ENCODE measurements at regions not wholly inside any gene's neighbourhood (a gene's known extent, or its start where the extent isn't known, plus 50 kb on each side); places are given as distances from the start of the nearest gene placed in this dataset.

DNA sequence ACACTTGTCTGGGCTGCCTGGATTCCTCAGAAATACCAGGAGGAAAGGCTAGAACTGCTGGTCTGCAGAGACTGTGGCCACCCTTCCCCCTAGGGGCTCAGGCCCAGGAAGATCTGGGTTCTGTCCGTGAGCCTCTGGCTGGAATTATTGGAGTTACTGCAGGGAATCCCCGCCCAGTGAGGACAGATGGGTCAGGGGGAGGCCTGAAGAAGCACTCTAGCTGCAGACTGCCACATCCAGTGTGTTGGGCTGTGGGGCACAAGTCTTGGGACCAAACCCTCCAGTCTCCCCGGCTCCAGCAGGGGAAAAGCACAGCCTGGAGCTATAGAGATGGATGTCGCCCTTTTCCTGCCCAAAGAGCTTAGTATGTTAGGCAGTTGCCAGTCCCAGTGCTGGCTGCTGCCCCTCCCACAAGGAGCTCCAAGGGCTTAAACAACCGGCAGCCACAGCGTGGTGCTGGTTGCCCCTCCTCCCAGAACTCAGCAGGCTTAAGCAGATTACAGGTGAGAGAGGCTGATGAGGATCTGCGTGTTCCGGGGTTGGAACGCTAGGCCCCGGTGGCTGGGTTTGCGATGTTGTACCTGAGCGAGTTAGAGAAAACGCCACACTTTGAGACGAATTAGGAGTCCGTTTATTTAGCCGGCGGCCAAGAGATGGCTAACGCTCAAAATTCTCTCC lies 255.5 kb upstream of the LRRC7 start:
- no peaks in the 10 kb centered on the region for H3K36me3 ChIP-seq (ENCODE audit: insufficient read depth, low read length)
- no peak overlapping the region for H3K9ac ChIP-seq (ENCODE audit: low read length)
- H3K9me3 ChIP-seq (ENCODE audit: low read length) = no peaks in the 10 kb centered on the region
- no peak overlapping the region for H3K4me3 ChIP-seq (ENCODE audit: low read length)
- TF ChIP-seq RAD21 (conservative IDR thresholded peaks at IDR 0.05) (no peak), SMC3 (conservative IDR thresholded peaks at IDR 0.05; ENCODE audit: poor library complexity) (no peak), TAF1 (IDR thresholded peaks at IDR 0.05; ENCODE audit: low read depth) (no peak), POLR2AphosphoS5 (IDR thresholded peaks at IDR 0.05) (no peak), EZH2 (IDR thresholded peaks at IDR 0.05; ENCODE audit: borderline replicate concordance, insufficient read depth, low read length, poor library complexity, severe bottlenecking) (no peak), MXI1 (conservative IDR thresholded peaks at IDR 0.05; ENCODE audit: poor library complexity, severe bottlenecking) (no peak), EP300 (conservative IDR thresholded peaks at IDR 0.05; ENCODE audit: poor library complexity, severe bottlenecking) (no peak)
- TF ChIP-seq, protein P1, sequence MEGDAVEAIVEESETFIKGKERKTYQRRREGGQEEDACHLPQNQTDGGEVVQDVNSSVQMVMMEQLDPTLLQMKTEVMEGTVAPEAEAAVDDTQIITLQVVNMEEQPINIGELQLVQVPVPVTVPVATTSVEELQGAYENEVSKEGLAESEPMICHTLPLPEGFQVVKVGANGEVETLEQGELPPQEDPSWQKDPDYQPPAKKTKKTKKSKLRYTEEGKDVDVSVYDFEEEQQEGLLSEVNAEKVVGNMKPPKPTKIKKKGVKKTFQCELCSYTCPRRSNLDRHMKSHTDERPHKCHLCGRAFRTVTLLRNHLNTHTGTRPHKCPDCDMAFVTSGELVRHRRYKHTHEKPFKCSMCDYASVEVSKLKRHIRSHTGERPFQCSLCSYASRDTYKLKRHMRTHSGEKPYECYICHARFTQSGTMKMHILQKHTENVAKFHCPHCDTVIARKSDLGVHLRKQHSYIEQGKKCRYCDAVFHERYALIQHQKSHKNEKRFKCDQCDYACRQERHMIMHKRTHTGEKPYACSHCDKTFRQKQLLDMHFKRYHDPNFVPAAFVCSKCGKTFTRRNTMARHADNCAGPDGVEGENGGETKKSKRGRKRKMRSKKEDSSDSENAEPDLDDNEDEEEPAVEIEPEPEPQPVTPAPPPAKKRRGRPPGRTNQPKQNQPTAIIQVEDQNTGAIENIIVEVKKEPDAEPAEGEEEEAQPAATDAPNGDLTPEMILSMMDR (IDR thresholded peaks at IDR 0.05; ENCODE audit: poor library complexity, severe bottlenecking) = no peak
- TF ChIP-seq, protein P2, sequence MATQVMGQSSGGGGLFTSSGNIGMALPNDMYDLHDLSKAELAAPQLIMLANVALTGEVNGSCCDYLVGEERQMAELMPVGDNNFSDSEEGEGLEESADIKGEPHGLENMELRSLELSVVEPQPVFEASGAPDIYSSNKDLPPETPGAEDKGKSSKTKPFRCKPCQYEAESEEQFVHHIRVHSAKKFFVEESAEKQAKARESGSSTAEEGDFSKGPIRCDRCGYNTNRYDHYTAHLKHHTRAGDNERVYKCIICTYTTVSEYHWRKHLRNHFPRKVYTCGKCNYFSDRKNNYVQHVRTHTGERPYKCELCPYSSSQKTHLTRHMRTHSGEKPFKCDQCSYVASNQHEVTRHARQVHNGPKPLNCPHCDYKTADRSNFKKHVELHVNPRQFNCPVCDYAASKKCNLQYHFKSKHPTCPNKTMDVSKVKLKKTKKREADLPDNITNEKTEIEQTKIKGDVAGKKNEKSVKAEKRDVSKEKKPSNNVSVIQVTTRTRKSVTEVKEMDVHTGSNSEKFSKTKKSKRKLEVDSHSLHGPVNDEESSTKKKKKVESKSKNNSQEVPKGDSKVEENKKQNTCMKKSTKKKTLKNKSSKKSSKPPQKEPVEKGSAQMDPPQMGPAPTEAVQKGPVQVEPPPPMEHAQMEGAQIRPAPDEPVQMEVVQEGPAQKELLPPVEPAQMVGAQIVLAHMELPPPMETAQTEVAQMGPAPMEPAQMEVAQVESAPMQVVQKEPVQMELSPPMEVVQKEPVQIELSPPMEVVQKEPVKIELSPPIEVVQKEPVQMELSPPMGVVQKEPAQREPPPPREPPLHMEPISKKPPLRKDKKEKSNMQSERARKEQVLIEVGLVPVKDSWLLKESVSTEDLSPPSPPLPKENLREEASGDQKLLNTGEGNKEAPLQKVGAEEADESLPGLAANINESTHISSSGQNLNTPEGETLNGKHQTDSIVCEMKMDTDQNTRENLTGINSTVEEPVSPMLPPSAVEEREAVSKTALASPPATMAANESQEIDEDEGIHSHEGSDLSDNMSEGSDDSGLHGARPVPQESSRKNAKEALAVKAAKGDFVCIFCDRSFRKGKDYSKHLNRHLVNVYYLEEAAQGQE (IDR thresholded peaks at IDR 0.05; ENCODE audit: borderline replicate concordance) = no peak
- H4K20me1 ChIP-seq (ENCODE audit: insufficient read depth) = no peaks in the 10 kb centered on the region
- no peaks in the 10 kb centered on the region for H3F3A ChIP-seq (ENCODE audit: insufficient read depth, low read length, poor library complexity, severe bottlenecking)
- no peaks in the 10 kb centered on the region for H3K9me2 ChIP-seq (ENCODE audit: insufficient read depth, low read length)
- no peak overlapping the region for H2AFZ ChIP-seq (ENCODE audit: low read depth, low read length)
- H3K27ac ChIP-seq (ENCODE audit: low read length) = no peak overlapping the region
- H3K27me3 ChIP-seq (ENCODE audit: insufficient read depth, low read depth, low read length) = no peaks in the 10 kb centered on the region
- H3K4me2 ChIP-seq (ENCODE audit: low read length) = no peak overlapping the region
- no peaks in the 10 kb centered on the region for H3K79me2 ChIP-seq (replicated peaks; ENCODE audit: insufficient read depth, low read length)

DNA sequence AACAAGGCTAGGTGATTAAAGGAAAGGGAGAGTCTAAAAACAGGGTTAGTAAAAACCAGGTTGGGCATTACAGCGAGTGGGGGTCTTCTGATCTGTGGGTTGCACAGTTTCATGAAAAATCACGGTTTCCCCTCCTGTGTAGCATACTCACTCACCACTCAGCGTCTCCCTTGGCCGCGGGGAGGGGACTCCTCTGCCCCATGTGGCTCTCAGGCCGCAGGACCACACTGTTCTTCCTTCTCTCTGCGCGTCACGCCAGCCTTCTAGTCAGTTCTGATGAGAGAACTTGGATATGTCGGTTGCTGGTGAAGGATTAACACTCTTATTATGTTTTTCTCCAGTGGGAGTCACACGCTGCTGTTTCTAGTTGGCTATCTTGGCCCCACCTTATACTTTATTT lies 254.6 kb upstream of the LRRC7 start:
- TF ChIP-seq RAD21 (conservative IDR thresholded peaks at IDR 0.05) (no peak), POLR2AphosphoS5 (IDR thresholded peaks at IDR 0.05) (no peak), EZH2 (IDR thresholded peaks at IDR 0.05; ENCODE audit: borderline replicate concordance, insufficient read depth, low read length, poor library complexity, severe bottlenecking) (no peak), MXI1 (conservative IDR thresholded peaks at IDR 0.05; ENCODE audit: poor library complexity, severe bottlenecking) (no peak), TAF1 (IDR thresholded peaks at IDR 0.05; ENCODE audit: low read depth) (no peak), EP300 (conservative IDR thresholded peaks at IDR 0.05; ENCODE audit: poor library complexity, severe bottlenecking) (no peak), SMC3 (conservative IDR thresholded peaks at IDR 0.05; ENCODE audit: poor library complexity) (no peak)
- TF ChIP-seq, protein P1 (IDR thresholded peaks at IDR 0.05; ENCODE audit: poor library complexity, severe bottlenecking) = no peak
- TF ChIP-seq, protein P2 (IDR thresholded peaks at IDR 0.05; ENCODE audit: borderline replicate concordance) = no peak
- H3K36me3 ChIP-seq (ENCODE audit: insufficient read depth, low read length) = no peaks in the 10 kb centered on the region
- no peak overlapping the region for H3K9ac ChIP-seq (ENCODE audit: low read length)
- no peaks in the 10 kb centered on the region for H3K9me3 ChIP-seq (ENCODE audit: low read length)
- no peaks in the 10 kb centered on the region for H3K9me2 ChIP-seq (ENCODE audit: insufficient read depth, low read length)
- no peaks in the 10 kb centered on the region for H3F3A ChIP-seq (ENCODE audit: insufficient read depth, low read length, poor library complexity, severe bottlenecking)
- H3K4me2 ChIP-seq (ENCODE audit: low read length) = no peak overlapping the region
- H3K27me3 ChIP-seq (ENCODE audit: insufficient read depth, low read depth, low read length) = no peaks in the 10 kb centered on the region
- no peaks in the 10 kb centered on the region for H3K79me2 ChIP-seq (replicated peaks; ENCODE audit: insufficient read depth, low read length)
- H3K27ac ChIP-seq (ENCODE audit: low read length) = no peak overlapping the region
- no peak overlapping the region for H3K4me3 ChIP-seq (ENCODE audit: low read length)
- no peak overlapping the region for H2AFZ ChIP-seq (ENCODE audit: low read depth, low read length)
- H4K20me1 ChIP-seq (ENCODE audit: insufficient read depth) = no peaks in the 10 kb centered on the region
